NOMO-1 (cell line): ENCODE measurements at regions not wholly inside any gene's neighbourhood (a gene's known extent, or its start where the extent isn't known, plus 50 kb on each side); places are given as distances from the start of the nearest gene placed in this dataset.
"Not testable (repeated sequence)": the region's sequence is repeated elsewhere in the genome, so short reads cannot be mapped to it uniquely, and the experiment has no call there.

Experiments
- DNase-seq, 2 experiments: peaks; one replicate each; lab custom pipeline; 2025; ENCODE audit not compliant: unreplicated experiment in 2 of 2; lab: John Stamatoyannopoulos, UW

GRCh38 chr5:6321078-6321477, 57.3 kb downstream of the MED10 start:
- no peak for DNase-seq

- DNase-seq = no peak
Measured at GRCh38 chr5:6319116-6319515, 59.2 kb downstream of the MED10 start.

DNA sequence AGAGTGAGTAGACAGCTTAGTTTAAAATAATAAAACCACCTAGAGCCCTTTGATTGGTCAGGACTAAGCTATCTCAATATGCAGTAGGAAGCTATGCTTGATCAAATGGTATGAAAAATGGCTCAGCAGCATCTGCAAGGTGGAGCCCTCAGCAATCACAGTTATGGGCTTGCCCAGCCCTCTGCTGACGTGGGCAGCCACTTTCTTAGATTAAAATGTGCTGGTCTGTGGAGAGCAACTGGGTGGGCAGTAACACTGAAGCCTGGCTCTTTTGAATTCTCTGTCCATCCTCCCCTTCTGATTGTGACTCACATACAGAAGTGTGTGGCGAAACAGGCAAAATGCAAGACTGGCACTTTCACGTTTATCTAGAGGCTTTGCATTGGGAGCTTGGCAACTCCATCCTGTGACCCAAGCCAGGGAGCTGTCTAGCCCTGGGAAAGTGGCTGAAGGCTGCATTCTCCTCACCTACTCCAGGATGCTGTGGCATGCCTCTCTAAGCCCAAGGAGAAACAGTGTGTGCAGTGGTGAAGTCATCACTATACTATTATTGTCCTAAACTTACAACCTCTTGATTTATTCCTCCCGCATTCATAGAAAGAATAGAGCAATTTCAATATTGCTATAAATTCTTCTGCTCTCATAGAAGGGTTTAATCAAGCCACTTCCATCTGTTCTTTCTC, 61.1 kb downstream of the MED10 start:
- no peak for DNase-seq

DNA sequence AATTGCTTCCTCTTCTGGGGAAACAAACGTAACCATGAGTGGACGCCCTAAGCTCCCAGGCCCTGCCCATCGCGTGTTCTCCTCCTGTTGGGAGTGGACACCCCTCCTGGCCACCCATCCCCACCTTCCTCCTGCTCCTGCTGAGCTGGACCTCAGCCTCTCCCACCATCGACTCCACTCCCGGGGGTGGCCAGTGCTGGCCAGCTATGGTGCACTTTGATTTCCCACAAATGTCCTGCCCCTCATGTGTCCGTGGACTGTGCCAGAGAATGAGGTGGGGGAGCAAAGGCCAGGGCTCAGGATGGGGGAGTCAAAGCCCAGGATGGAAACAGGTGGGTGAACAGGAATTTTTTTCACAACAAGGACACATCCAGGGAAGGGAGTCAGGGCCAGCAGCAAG, 62.8 kb downstream of the MED10 start:
- no peak for DNase-seq

DNA sequence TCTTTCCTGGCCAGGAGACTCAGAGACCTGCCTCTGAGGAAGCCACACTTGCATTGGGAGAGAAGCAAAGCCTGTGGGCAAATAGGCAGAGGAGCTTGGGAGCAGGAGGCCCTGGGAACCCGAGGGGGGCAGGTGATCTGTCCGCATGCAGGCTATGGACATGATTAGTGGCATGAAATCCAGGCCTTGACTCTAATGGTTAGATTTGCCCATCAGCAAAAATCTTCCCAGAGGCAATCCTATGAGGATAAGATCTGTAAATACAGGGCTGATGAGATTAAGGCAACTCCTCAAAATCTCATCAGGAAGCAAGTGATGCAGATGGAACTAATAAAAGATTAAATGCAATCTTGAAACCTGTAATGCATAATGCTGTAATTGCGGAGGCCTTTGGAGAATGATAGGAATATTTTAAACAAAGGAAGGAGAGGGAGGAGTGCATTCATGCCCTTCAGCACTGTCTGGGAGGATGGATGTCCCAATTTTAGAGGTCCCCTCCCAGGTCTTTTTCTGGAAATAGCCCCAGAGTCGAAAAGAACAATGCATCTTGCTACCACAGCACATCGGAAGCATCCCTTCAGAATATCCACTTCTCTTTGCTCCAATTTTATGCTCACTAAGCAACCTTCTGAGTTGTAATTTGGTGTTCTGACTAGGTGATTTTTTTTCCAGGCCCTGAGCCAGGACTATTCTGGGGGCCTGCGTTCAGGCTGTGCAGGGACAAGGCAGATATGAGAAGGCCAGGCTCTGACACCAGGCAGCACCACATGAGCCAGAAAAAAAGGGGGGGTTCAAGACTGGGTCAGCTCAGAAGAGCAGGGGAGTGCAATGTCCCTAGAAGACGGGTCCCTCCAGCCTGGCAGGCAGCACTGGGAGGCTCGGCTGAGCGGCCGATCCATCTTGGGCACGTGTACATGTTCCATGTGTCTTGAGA, 66.5 kb downstream of the MED10 start:
- no peak for DNase-seq

- DNase-seq = no peak
Measured at GRCh38 chr5:6309949-6310348, 68.4 kb downstream of the MED10 start.

- DNase-seq = no peak
Measured at GRCh38 chr5:6308683-6309082, 69.7 kb downstream of the MED10 start.

DNA sequence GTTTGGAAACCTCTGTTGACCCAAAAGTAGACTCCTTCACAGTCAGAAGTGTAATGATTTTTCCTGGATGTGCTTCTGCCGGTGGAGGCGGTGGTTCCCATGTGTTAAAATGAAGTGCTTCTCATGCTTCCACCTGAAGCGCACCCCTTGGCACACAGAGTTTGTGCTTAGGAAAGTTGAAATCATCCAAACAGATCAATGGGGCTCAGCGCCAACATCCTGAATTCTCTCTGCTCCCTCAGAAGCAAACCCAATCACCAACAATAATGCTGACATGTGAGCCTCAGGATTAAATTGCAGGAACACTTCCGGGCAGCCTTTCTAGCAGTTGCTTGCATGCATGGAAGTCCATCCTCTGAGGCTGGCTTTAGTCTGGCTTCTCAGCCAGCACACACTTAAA, 71.0 kb downstream of the MED10 start:
- no peak for DNase-seq

DNA sequence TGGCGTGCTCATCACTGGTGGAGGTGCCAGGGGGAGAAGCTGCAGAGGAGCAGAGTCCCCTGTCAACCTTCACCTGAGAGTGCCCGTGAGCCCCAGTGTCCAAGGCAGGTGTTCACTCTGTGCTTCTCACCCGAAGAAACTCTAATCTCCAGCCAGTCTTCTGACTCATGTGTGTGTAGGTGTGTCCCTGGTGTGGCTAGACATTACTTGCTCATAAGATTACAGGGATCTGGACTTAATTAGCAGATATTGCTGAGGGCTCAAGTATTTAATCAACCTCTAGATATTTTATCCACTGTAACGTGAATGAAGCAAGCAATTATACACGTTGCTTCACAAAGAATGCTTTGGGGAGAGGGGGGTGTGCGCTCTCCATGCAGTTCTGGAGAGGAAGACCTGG, 72.5 kb downstream of the MED10 start:
- DNase-seq = no peak

DNA sequence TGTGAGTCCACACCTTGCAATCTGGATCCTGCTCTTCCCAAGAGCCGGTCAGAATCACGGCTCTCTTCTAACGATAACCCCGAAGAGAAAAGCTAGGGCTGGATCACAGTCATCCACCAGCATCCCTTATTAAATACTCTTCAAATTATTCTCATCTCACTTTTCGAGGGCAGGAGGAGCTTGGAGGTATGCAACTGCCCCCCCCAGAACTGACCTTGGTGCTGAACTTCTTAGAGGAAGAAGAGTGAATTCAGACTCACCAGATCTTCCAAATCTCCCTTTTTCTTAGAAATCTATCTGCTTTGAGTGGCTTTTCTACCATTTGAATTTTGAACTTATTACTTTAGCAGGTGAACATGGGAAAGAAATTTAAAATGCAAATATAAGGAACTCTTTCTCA, 75.7 kb downstream of the MED10 start:
- DNase-seq = no peak

GRCh38 chr5:6302075-6302474, 76.3 kb downstream of the MED10 start:
- no peak for DNase-seq

GRCh38 chr5:6296524-6296923, 81.8 kb downstream of the MED10 start:
- no peak for DNase-seq

GRCh38 chr5:6291961-6292360, 86.4 kb downstream of the MED10 start:
- DNase-seq = no peak

GRCh38 chr5:6289239-6289638, 89.1 kb downstream of the MED10 start:
- DNase-seq = no peak

GRCh38 chr5:6287176-6287575, 91.2 kb downstream of the MED10 start:
- no peak for DNase-seq

DNA sequence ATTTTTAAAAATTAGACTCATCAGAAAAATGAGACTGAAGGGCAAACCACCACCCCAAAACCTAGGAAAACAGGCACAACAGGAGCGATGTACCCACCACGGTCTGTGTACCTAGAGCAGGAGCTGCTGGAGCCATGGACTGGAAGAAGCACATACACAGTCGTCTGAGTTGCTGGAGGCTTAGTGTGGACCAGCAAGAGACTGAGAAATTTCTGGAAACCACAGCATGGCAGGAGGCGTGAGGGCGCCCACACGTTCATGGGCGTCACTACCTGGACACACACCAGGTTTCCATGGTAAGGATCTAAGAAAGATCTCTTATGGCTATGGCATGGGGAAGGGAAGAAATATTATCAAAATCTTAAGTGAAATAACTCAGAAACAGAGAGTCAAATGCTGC, 91.9 kb downstream of the MED10 start:
- no peak for DNase-seq

- not testable (repeated sequence) for DNase-seq
Measured at GRCh38 chr5:6284491-6284890, 93.9 kb downstream of the MED10 start.

DNA sequence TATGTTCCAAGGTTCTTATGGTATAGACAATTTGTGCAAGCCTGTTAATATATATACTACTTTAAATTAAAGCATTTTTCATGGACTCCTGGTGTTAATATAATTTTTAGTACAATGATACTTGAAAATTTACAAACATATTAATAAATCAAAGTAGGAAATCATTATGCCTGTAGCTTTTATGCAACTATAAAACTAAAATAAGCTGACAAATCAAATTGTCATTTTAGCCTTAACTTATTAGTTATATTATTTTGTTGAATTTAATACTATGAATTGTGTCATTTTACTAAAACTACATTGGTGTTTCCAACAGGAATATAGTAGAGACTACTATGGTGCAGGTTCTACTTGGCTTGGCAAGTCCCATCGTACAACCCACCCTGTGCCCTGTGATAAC, 96.0 kb downstream of the MED10 start:
- DNase-seq = no peak

GRCh38 chr5:6281818-6282217, 96.5 kb downstream of the MED10 start:
- DNase-seq = no peak

GRCh38 chr5:6280425-6281100, 97.8 kb downstream of the MED10 start:
- no peak for DNase-seq

- DNase-seq = no peak
Measured at GRCh38 chr5:6279607-6280006, 98.7 kb downstream of the MED10 start.
